ENCODE measurements at regions not wholly inside any gene's neighbourhood (a gene's known extent, or its start where the extent isn't known, plus 50 kb on each side); places are given as distances from the start of the nearest gene placed in this dataset.

DNA sequence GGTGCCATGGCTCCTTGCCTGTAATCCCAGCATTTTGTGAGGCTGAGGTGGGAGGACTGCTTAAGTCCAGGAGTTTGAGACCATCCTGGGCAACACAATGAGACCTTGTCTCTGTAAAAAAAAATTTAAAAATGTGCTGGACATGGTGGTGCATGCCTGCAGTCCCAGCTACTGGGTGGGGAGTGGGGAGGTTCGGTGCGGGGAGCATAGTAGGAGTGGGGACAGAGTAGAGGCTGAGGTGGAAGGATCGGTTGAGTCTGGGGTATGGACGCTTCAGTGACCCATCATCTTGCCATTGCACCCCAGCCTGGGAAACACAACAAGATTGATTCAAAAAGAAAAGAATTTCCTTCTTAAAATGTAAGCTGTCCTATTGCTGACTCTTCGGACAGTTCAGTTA lies 1490.0 kb upstream of the GBE1 start:
- no peak for DNase-seq (ENCODE audit: low spot score)
- Mint-ChIP-seq H3K27ac (ENCODE audit: unreplicated experiment) (no peak overlapping the region), H3K4me1 (ENCODE audit: unreplicated experiment) (no peaks in the 10 kb centered on the region), H3K36me3 (ENCODE audit: low read depth, unreplicated experiment) (no peaks in the 10 kb centered on the region), H3K4me3 (ENCODE audit: unreplicated experiment) (no peak overlapping the region), H3K27me3 (ENCODE audit: unreplicated experiment) (peaks cover 1% of the 10 kb centered on the region), H3K9me3 (ENCODE audit: unreplicated experiment) (no peaks in the 10 kb centered on the region)
- TF ChIP-seq, protein P1, sequence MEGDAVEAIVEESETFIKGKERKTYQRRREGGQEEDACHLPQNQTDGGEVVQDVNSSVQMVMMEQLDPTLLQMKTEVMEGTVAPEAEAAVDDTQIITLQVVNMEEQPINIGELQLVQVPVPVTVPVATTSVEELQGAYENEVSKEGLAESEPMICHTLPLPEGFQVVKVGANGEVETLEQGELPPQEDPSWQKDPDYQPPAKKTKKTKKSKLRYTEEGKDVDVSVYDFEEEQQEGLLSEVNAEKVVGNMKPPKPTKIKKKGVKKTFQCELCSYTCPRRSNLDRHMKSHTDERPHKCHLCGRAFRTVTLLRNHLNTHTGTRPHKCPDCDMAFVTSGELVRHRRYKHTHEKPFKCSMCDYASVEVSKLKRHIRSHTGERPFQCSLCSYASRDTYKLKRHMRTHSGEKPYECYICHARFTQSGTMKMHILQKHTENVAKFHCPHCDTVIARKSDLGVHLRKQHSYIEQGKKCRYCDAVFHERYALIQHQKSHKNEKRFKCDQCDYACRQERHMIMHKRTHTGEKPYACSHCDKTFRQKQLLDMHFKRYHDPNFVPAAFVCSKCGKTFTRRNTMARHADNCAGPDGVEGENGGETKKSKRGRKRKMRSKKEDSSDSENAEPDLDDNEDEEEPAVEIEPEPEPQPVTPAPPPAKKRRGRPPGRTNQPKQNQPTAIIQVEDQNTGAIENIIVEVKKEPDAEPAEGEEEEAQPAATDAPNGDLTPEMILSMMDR (IDR thresholded peaks at IDR 0.05; ENCODE audit: unreplicated experiment): no peak

DNA sequence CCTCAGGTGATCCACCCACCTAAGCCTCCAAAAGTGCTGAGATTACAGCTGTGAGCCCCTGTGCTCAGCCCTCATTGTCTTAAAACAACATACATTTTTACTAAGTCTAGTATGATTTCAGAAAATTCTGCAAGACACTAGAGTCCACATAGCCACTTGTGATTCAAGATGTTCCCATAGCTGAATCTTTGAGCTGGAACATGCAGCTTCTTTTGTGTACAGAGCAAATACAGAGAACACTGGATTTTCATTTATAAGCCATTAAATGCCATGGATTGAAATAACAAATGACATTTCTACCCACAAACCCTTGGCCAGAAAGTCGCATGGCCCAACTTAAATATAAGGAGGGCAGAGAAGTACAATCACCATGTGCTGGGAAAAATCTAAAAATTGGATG lies 1489.2 kb upstream of the GBE1 start:
- Mint-ChIP-seq H3K9me3 (ENCODE audit: unreplicated experiment) (no peaks in the 10 kb centered on the region), H3K4me1 (ENCODE audit: unreplicated experiment) (no peaks in the 10 kb centered on the region), H3K4me3 (ENCODE audit: unreplicated experiment) (no peak overlapping the region), H3K27ac (ENCODE audit: unreplicated experiment) (no peak overlapping the region), H3K36me3 (ENCODE audit: low read depth, unreplicated experiment) (no peaks in the 10 kb centered on the region), H3K27me3 (ENCODE audit: unreplicated experiment) (peaks cover 1% of the 10 kb centered on the region)
- DNase-seq (ENCODE audit: low spot score): no peak
- TF ChIP-seq, protein P1 (IDR thresholded peaks at IDR 0.05; ENCODE audit: unreplicated experiment): no peak

- Mint-ChIP-seq H3K9me3 (ENCODE audit: unreplicated experiment) (no peaks in the 10 kb centered on the region), H3K27me3 (ENCODE audit: unreplicated experiment) (peaks cover 2% of the 10 kb centered on the region), H3K4me1 (ENCODE audit: unreplicated experiment) (no peaks in the 10 kb centered on the region), H3K36me3 (ENCODE audit: low read depth, unreplicated experiment) (no peaks in the 10 kb centered on the region), H3K4me3 (ENCODE audit: unreplicated experiment) (no peak overlapping the region), H3K27ac (ENCODE audit: unreplicated experiment) (no peak overlapping the region)
- TF ChIP-seq, protein P1 (IDR thresholded peaks at IDR 0.05; ENCODE audit: unreplicated experiment): no peak
- DNase-seq (ENCODE audit: low spot score): no peak
Observed at GRCh38 chr3:83248454-83248853, 1487.0 kb upstream of the GBE1 start.

DNA sequence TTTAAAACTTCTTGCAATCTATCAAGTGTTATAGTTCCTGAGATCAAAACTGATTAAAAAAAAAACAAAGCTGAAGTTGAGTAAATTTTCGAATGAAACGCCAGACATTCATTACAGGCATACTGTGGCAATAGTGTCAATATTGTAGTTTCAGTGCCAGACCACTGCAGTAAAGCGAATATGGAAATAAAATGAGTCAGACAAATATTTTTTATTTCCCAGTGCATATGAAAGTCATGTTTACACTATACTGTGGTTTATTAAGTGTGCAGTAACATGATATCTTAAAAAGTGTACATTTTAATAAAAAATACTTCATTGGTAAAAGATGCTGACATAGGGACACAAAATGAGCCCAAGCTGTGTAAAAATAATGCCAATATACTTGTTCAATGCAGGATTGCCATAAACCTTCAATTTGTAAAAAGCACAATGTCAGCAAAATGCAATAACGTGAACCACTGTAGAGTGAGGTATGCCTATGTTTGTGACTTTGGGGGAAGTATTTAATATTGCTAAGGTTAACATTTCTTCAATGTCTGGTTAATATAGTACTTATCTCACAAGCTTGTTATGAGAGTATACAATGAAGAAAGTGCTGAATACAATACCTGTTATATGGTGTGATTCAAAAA lies 1473.9 kb upstream of the GBE1 start:
- Mint-ChIP-seq H3K4me1 (ENCODE audit: unreplicated experiment) (no peaks in the 10 kb centered on the region), H3K27me3 (ENCODE audit: unreplicated experiment) (no peaks in the 10 kb centered on the region), H3K36me3 (ENCODE audit: low read depth, unreplicated experiment) (no peaks in the 10 kb centered on the region), H3K9me3 (ENCODE audit: unreplicated experiment) (no peaks in the 10 kb centered on the region), H3K4me3 (ENCODE audit: unreplicated experiment) (no peak overlapping the region), H3K27ac (ENCODE audit: unreplicated experiment) (no peak overlapping the region)
- TF ChIP-seq, protein P1 (IDR thresholded peaks at IDR 0.05; ENCODE audit: unreplicated experiment): no peak
- no peak for DNase-seq (ENCODE audit: low spot score)

GRCh38 chr3:83233715-83234114 lies 1472.3 kb upstream of the GBE1 start:
- TF ChIP-seq, protein P1 (IDR thresholded peaks at IDR 0.05; ENCODE audit: unreplicated experiment): no peak
- H3K27me3 Mint-ChIP-seq (ENCODE audit: unreplicated experiment): no peaks in the 10 kb centered on the region
- no peaks in the 10 kb centered on the region for H3K36me3 Mint-ChIP-seq (ENCODE audit: low read depth, unreplicated experiment)
- H3K9me3 Mint-ChIP-seq (ENCODE audit: unreplicated experiment): no peaks in the 10 kb centered on the region
- no peak for DNase-seq (ENCODE audit: low spot score)
- H3K4me1 Mint-ChIP-seq (ENCODE audit: unreplicated experiment): no peaks in the 10 kb centered on the region
- H3K27ac Mint-ChIP-seq (ENCODE audit: unreplicated experiment): no peak overlapping the region
- no peak overlapping the region for H3K4me3 Mint-ChIP-seq (ENCODE audit: unreplicated experiment)
